Activated T-cell treated with anti-CD3 and anti-CD28 coated beads for 48 hours (primary cell): ENCODE measurements at regions not wholly inside any gene's neighbourhood (a gene's known extent, or its start where the extent isn't known, plus 50 kb on each side); places are given as distances from the start of the nearest gene placed in this dataset.
"Not testable (repeated sequence)": the region's sequence is repeated elsewhere in the genome, so short reads cannot be mapped to it uniquely, and the experiment has no call there.

Experiments
- DNase-seq: peaks from one replicate; pipeline ENCODE4 v3.0.0-alpha.2; 2020; ENCODE audit warnings: low read depth

- DNase-seq: peak; percentile 10
Observed at GRCh38 chr9:105114318-105114717, 130.1 kb upstream of the SLC44A1 start.

DNA sequence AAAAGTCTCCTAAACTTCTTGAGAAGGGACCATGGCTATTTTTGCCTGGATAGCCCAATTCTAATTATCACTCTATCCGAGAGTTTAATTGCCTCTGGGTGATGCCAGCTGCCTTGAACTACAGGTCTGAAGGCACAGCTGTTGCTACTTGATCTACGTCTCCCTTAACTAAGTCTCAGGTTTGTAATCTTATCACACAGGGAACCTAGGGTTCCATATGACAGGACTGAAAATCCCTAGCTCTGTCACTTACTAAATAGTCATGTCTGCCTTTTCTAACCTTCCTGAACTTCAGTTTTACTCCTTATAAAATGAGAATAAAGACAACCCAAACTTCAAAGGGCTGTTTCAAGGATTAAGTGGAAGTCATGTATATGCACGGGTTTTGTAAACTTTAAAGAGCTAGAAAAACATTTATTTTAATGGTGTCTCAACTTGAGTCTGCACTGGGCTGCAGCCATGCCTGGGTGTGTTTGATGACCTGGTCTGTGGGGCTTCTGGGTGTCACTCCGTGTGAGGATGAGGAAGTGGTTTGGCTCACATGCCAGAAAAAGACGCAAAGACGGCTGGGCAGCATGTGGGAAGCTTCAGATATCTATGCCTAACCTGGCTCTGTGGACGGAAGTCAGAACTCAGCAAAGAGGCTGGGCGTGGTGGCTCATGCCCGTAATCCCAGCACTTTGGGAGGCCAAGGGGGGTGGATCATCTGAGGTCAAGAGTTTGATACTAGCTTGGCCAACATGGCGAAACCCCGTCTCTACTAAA lies 129.3 kb upstream of the SLC44A1 start:
- peak; percentile 19 for DNase-seq

- DNase-seq: no peak
Observed at GRCh38 chr9:105116052-105116868, 128.2 kb upstream of the SLC44A1 start.

DNA sequence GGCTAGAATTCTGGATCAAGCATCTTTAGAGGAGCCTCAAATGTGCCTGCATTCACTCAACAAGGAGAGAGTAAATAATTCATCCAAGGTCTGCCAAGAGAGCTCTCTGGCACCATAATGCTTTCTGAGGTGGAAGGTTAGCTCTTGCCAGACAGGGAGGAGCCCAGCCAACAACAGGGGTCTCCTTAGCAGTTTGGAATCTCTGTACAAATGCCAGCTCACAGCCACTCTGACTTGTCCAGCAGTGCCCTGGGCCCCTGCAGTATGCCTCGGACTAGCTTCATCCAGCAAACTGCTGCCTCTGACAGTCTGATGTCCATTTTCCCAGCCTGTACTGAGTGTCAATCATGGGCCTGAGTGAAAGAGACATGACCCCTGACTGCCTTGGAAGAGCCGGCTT lies 127.2 kb upstream of the SLC44A1 start:
- no peak for DNase-seq

DNA sequence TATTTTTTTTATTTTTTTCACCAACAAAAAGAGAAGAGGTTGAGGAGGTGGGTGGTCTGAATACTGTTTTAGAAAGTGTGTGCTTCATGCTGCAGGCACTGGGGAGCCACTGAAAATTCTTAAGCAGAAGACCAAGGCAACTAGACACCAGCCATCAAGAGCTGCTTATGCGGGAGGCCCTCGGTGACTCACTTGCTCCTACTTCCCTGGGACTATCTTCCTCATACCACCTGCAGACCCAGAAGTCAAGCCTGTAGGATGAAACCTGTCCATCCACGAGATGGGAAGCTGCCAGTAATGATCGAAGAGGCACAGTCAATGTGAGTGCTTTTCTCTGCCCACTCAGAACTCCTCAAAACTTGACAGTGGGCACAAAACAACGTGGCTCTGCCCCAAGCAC lies 125.8 kb upstream of the SLC44A1 start:
- no peak for DNase-seq

DNA sequence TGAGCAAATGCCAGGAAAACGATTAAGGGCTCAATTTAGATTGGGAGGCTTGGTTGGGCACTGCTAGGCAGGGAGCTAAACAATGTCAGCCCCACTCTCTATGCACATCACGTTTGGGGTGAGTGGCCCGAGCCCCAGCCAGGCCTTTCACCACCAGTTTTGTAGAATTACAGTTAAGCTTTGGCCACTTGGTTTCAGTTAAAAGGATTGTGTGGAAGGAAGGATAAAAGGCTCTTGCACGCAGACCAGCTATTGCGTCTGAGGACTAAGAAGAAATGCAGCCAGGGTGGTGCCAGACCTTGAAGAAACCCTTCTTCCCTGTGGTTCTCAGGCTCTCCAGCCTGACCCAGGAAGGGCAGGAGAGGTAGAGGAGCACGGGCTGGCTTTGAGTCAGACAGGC lies 125.3 kb upstream of the SLC44A1 start:
- no peak for DNase-seq

- DNase-seq: no peak
Observed at GRCh38 chr9:105121861-105122430, 122.5 kb upstream of the SLC44A1 start.

DNA sequence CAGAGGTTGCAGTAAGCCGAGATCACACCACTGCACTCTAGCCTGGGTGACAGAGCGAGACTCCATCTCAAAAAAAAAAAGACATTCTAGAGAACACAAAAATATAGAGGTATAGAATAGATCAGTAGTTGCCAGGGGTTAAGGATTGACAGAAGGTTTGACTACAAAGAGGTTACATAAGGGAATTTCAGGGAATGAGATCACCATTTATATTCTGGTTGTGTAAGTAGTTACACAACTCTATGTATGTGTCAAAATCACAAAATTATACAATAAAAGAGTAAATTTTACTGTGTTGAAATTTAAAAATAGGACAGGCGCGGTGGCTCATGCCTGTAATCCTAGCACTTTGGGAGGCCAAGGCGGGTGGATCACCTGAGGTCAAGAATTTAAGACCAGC lies 119.9 kb upstream of the SLC44A1 start:
- not testable (repeated sequence) for DNase-seq

GRCh38 chr9:105126226-105126625 lies 118.2 kb upstream of the SLC44A1 start:
- DNase-seq: no peak

DNA sequence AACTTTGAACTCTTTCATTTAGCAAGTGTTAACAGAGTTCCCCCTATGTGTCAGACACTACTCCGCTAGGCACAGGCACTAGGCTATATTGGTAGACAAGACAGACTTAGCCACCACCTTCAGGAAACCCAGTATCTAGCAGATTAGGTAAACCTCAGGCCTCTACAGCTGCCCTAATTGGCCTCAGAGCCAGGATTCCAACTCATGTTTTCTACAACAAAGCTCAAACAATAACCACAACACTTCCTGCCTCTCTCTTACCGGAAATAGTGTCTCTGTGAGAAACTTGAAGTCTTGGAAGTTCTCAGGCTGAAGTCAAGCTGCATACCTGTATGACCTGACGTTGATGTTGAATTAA lies 116.6 kb upstream of the SLC44A1 start:
- DNase-seq: no peak

- DNase-seq: no peak
Observed at GRCh38 chr9:105128908-105129600, 115.4 kb upstream of the SLC44A1 start.

- no peak for DNase-seq
Observed at GRCh38 chr9:105129731-105130130, 114.7 kb upstream of the SLC44A1 start.

DNA sequence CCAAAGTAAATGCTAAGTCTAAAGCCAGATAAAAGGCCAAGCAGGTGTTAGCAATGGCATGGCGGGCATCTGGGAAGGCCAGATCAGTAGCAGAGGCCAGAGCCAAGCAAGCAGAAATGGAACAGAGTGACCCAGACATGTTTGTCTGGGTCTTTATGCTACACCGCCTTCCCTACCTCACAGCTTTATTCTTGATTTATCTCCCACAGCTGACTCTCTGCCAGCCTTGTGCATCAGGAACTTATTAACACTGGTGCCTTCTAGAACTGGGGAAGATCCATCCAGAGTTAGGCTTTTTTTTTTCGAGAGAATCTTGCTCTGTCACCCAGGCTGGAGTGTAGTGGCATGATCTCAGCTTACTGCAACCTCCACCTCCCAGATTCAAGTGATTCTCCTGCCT lies 112.5 kb upstream of the SLC44A1 start:
- no peak for DNase-seq

- no peak for DNase-seq
Observed at GRCh38 chr9:105132606-105133005, 111.8 kb upstream of the SLC44A1 start.

- DNase-seq: no peak
Observed at GRCh38 chr9:105138306-105138801, 106.1 kb upstream of the SLC44A1 start.

DNA sequence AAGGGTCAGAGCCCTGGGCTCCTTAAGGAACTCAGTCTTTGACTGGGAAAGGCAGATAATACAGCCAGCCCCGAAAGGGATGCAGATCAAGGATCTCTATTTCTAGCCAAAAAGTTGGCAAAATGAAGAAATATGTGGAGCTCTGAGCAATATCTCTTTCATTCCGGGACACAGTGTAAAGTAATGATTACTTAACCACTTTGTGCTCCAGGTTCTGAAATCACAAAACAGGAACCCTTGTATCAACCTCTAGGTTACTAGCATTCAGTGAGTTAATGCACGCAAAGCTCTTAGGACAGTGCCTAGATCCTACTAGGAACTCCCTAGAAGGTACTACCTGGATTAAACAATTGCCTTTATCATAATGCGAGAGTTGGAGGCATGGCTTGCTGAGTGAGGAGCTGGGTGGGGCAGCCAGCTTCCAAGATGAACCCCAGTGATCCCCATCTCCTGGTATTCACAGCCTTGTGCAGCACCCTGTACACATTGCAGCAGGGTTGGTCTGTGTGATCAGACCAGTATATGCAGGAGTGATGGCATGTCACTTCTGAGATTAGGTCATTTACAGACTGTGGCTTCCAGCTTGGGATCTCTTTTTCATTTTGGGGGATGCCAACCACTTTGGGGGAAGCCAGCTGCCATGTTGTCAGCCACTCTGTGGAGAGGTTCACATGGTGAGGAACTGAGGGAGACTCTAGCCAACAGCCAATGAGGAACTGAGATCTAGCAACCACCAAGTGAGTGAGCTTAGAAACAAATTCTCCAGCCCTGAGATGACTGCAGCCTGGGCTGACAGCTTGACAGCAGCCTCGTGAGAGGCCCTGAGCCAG lies 103.1 kb upstream of the SLC44A1 start:
- DNase-seq: no peak

DNA sequence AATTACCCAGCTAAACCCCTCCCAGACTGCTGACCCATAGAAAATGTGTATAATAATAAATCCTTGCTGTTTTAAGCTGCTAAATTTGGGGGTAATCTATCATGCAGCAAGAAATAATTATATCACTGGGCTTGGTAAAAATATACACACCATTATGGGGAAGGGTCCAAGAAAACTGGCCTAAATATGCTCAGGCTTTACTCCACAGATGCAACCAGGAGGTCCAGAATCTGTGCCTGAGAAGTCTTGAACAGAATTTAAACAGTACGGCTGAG lies 102.5 kb upstream of the SLC44A1 start:
- DNase-seq: no peak

DNA sequence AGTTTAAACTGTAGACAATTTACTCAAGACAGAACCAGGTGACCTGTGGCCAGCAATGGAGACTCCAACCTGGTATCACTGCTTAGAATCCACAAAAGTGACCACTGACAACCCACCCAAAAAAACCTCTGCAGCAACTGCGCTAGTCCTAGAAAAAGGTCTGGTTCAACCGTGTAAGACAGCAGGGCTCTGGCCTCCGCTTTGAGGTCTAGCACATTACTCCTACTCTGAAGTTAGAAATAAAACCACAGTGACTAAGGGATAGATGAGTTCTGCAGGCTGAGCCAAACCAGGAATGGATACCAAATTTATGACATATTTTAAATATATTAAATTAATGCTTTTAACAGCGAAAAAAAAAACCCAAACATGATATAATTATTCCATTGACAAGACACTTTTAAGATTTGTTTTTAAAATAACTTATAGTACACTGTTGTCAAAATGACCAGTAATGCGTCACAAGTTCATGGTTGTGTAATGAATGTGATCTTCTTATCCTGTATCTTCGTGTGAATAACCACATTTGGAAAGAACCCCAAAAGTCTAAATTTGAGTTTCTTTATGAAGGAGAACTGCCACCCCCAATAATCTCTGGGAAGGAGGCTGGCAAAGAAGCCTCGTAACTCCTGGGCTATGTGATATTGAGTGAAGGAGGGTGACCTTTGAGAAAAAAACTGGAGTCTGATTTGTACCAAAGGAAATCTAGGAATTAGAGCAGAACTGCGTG lies 101.9 kb upstream of the SLC44A1 start:
- DNase-seq: no peak

- no peak for DNase-seq
Observed at GRCh38 chr9:105143136-105143430, 101.4 kb upstream of the SLC44A1 start.

GRCh38 chr9:105144076-105144475 lies 100.4 kb upstream of the SLC44A1 start:
- DNase-seq: no peak

DNA sequence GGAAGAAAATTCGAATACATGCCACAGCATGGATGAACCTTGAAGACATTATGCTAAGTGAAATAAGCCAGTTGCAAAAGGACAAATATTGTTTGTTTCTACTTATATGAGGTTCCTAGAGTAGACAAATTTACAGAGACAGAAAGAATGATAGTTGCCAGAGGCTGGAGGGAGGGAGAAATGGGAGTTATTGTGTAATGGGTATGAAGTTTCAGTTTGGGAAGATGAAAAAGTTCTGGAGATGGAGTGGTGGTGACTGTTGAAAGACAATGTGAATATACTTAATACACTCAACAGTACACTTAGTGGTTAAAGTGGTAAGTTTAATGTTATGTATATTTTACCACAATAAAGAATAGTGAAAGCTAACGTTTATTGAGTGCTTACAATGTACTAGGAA lies 99.6 kb upstream of the SLC44A1 start:
- no peak for DNase-seq
